HG03520 (cell line): ENCODE measurements at regions not wholly inside any gene's neighbourhood (a gene's known extent, or its start where the extent isn't known, plus 50 kb on each side); places are given as distances from the start of the nearest gene placed in this dataset.

ENCODE experiments used
- ATAC-seq: cut with Tn5 transposase; IDR thresholded peaks from one replicate; pipeline ENCODE4 v1.9.1; 2021; ENCODE audit warnings: mild to moderate bottlenecking, moderate library complexity; ENCODE audit not compliant: unreplicated experiment

DNA sequence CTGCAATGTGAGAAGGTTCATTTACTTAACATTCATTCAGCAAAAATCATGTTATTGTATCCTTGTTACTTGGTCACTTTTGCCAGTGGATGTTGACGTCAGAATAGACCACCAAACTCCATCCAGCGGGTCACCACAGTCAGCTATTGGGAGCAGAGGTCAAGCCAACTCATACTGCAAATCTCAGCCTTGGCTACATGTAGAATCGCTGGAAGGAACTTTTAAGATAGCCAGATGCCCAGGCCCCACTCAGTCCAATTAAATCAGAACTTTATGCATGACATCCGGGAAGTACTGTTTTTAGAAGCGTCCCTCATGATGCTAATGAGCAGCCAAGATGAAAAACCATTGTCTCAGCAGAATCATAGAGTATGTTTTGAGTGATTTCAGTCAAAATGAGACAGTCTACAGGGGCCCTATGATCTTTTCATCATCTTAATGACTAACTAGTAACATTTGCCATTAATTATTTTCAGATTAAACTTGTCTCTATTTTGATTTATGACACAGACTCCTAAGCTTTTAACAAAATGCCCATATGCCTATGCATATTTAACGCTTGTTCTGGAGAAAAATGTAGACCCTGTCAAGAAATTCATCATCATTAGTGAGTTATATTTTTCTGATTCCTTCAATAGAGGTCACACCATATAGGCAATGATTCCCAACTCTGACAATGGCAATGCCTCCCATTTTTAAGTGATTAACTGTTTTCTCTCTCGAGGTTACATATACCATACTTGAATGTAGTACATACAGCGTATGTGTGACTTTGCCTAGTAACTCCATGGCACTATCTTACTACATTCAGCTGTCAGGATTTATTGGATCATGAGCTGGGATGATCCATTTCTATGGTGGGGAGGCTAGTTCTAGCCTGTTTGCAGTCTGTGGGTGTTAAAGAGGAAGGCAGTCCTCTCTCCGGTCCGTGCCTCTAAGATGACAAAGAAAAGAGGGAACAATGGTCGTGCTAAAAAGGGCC is 63.7 kb upstream of the CCBE1 start:
- no peak for ATAC-seq

DNA sequence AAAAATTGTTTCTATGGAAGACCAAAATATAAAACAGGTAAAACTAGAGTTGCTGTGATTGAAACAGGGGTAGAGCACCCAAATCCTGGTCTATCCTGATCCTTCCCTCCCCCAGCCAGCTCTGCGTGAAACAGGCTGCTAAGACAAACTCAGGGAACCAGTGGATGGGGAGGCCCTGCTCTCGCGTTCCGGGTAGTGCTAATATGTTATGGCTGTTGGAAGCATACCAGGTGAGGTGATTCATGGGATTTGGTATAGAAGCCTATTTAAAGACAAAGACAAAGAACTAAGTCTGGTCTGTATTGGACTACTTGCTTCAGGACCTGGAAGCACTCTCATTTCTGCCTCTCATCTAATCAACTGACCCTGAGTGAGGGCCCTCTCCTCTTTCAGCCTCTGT is 63.0 kb upstream of the CCBE1 start:
- ATAC-seq: no peak

DNA sequence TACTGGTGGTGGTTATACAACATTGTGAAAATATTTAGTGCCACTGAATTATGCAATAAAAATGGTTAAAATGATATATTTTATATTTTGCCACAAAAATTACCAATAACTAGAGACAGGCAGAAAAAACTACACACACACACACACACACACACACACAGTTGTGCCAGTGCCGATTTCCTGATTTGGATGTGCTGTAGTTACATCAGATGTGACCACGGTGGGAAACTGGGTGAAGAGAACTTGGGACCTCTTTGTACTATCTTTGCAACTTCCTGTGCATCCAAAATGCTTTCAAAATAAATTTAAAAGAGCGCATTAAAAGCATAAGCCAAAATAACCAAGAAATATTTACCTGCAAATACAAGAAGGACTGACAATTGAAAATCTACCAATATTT is 61.6 kb upstream of the CCBE1 start:
- ATAC-seq: no peak

- ATAC-seq: no peak
Measured at GRCh38 chr18:59758106-59758505, 60.9 kb upstream of the CCBE1 start.

DNA sequence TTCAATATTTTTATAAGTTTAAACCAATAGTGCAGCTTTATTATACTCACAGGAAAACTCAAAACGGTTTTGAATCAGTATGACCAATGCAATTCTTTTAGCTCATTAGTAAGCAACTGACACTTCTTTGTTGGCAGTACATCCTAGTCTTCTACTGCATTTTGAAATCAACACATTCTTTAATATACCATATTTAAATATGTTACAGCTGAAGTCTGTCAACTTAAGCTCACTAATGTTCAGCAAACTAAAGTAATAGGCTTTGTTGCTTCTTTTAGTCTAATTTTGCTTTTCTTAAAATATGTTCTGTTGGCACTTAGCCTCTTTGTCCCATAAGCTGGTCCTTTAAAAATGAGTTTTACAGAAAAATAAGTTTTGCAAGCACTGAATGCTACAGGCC is 55.4 kb upstream of the CCBE1 start:
- no peak for ATAC-seq

DNA sequence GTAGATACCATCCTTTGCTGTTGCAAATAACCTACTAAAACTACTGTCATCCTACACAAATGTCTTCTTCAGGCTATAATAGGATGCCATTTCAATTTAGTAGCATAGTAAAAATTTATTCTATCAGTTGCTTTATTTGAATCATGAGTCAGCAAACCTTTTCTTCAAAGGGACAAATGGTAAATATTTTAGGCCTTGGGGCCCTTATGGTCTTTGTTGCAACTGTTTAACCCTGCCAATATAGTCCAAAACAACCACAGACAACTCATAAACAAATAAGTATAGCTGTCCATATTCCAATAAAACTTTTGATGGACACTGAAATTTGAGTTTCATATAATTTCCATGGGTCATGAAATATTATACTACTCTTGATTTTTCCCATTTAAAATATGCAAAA is 54.0 kb upstream of the CCBE1 start:
- ATAC-seq: no peak

- no peak for ATAC-seq
Measured at GRCh38 chr18:59748628-59749360, 51.6 kb upstream of the CCBE1 start.
